Activated CD4-positive, alpha-beta T cell treated with anti-CD3 and anti-CD28 coated beads for 36 hours (primary cell): ENCODE measurements at regions not wholly inside any gene's neighbourhood (a gene's known extent, or its start where the extent isn't known, plus 50 kb on each side); places are given as distances from the start of the nearest gene placed in this dataset.

Experiments
- ATAC-seq: fragments of 200-7000 bp; cut with Tn5 transposase; one replicate; pipeline ENCODE4 v1.10.0; 2021; ENCODE audit warnings: mild to moderate bottlenecking, moderate library complexity
- CTCF ChIA-PET: fragments of 350-600 bp; sonication (Branson Sonifier 250); formaldehyde crosslinking; loops from one replicate; lab custom pipeline; 2021; ENCODE audit warnings: antibody characterized with exemption; lab: Charles Lee
- POLR2A ChIA-PET: fragments of 350-600 bp; sonication (Branson Sonifier 250); formaldehyde crosslinking; loops from one replicate; lab custom pipeline; 2021; ENCODE audit warnings: antibody characterized with exemption, inconsistent platforms; lab: Charles Lee
- DNase-seq: peaks from one replicate; pipeline ENCODE4 v3.0.0-alpha.2; 2020
- H3K27ac Mint-ChIP-seq: one replicate; pipeline ENCODE4 v1.8.0; 2021; ENCODE audit warnings: mixed read lengths
- H3K27me3 Mint-ChIP-seq: one replicate; pipeline ENCODE4 v1.8.0; 2021; ENCODE audit warnings: mixed read lengths
- H3K36me3 Mint-ChIP-seq: one replicate; pipeline ENCODE4 v1.8.0; 2021; ENCODE audit warnings: low read depth, mixed read lengths
- H3K4me1 Mint-ChIP-seq: one replicate; pipeline ENCODE4 v1.8.0; 2021; ENCODE audit warnings: mixed read lengths
- H3K4me3 Mint-ChIP-seq: one replicate; pipeline ENCODE4 v1.8.0; 2021; ENCODE audit warnings: mild to moderate bottlenecking, moderate library complexity, mixed read lengths
- H3K9me3 Mint-ChIP-seq: one replicate; pipeline ENCODE4 v1.8.0; 2021; ENCODE audit warnings: low read depth, mixed read lengths
- intact Hi-C, 2 experiments: fragments of 100-400 bp; cut with DNase I in 1 of 2; cut with micrococcal nuclease in 1 of 2; formaldehyde crosslinking; loops; one replicate each; pipeline versions ENCODE4 v1.14.2 to v1.15.1; 2022 to 2024; cut with DNase I, micrococcal nuclease

DNA sequence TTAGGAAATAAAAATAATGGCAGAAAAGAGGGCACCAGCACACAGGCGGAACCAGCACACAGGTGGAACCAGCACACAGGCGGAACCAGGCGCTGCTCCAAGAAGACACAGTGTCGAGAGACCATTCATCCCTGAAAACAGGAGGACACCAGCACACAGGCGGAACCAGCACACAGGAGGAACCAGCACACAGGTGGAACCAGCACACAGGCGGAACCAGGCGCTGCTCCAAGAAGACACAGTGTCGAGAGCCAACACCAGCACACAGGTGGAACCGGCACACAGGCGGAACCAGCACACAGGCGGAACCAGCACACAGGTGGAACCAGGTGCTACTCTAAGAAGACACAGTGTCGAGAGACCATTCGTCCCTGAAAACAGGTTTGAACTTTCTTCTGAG is 115.5 kb upstream of the TMEM18 start:
- CTCF ChIA-PET: no interaction called here
- H3K4me1 Mint-ChIP-seq: no peaks in the 10 kb centered on the region
- H3K9me3 Mint-ChIP-seq: no peaks in the 10 kb centered on the region
- no peak overlapping the region for H3K4me3 Mint-ChIP-seq
- H3K27ac Mint-ChIP-seq: no peak overlapping the region
- POLR2A ChIA-PET: no interaction called here
- no peaks in the 10 kb centered on the region for H3K36me3 Mint-ChIP-seq
- H3K27me3 Mint-ChIP-seq: no peaks in the 10 kb centered on the region
- DNase-seq: no peak
- intact Hi-C loops: no loop called here
- no peak for ATAC-seq

DNA sequence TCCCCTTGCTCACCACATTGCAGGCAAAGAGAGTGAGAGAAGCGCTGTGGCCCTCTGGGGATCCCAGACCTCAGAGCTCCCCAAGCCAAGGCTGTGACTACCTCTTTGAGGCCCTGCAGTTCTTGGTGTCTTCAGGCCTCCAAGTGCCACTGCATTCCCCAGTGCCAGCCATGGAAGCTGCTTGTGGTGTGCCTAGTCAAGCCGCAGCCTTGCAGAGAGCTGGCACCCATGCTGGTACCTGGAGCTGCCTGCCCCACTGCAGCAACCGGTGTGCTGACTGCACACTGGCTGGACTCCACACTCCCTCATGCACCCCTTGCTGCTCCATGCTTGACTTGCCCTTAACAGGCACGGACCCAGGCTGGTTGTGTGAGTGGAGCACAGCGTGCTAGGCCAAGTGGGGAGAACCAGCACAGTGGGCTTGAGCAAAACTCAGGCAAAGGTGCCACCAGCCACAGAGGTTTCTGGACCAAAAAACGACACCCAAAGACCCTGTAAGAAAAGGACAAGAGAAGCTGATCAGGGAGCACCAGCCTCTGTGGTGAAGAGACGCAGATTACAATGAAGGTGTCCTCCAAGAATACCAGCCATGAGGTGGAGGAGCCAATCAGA is 113.5 kb upstream of the TMEM18 start:
- Mint-ChIP-seq H3K27me3 (no peaks in the 10 kb centered on the region), H3K27ac (no peak overlapping the region), H3K36me3 (no peaks in the 10 kb centered on the region), H3K4me3 (no peak overlapping the region), H3K4me1 (no peaks in the 10 kb centered on the region), H3K9me3 (no peaks in the 10 kb centered on the region)
- intact Hi-C loops: no loop called here
- DNase-seq: no peak
- CTCF ChIA-PET: no interaction called here
- no peak for ATAC-seq
- POLR2A ChIA-PET: no interaction called here

DNA sequence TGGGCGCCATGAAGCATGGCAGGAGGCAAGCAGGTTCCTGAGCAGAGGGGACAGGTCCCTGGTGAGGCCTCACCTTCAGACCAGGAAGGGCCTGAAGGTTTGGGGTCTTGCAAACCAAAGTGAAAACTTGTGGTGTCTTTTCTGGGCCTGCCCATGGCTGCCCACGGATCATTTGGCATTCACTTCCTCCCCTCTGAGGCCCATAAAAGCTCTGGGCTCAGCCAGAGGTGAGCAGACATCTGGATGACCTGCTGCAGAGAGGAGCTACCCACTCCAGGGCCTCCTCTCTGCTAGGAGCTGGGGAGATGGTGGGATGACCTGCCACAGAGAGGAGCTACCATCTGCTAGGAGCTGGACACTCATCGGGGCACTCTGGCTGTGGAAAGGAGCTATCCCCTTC is 112.9 kb upstream of the TMEM18 start:
- Mint-ChIP-seq H3K27ac (no peak overlapping the region), H3K36me3 (no peaks in the 10 kb centered on the region), H3K4me3 (no peak overlapping the region), H3K4me1 (no peaks in the 10 kb centered on the region), H3K27me3 (no peaks in the 10 kb centered on the region), H3K9me3 (no peaks in the 10 kb centered on the region)
- ATAC-seq: no peak
- CTCF ChIA-PET: no interaction called here
- no peak for DNase-seq
- intact Hi-C loops: no loop called here
- POLR2A ChIA-PET: no interaction called here

DNA sequence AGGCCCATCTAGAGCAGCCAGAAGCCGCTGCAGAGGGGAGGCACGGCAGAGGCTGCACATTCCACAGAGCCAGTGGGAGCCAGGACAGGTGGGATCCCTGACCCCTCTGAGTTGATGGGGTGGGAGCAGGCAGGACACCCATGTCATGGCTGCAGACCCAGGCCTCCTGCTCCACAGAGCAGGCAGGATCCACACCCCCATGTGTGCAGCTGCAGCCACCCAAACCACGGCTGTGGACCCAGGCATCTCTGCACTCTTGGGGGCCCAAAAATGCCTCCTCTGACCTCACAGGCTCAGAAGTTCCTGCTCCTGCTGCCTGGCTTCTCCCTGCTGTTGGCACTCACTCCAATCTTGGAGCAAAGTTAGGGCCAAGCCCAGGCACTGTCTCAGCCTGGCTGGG is 112.3 kb upstream of the TMEM18 start:
- CTCF ChIA-PET: no interaction called here
- H3K27me3 Mint-ChIP-seq: no peaks in the 10 kb centered on the region
- H3K9me3 Mint-ChIP-seq: no peaks in the 10 kb centered on the region
- no peak overlapping the region for H3K4me3 Mint-ChIP-seq
- H3K27ac Mint-ChIP-seq: no peak overlapping the region
- no peaks in the 10 kb centered on the region for H3K36me3 Mint-ChIP-seq
- no peaks in the 10 kb centered on the region for H3K4me1 Mint-ChIP-seq
- ATAC-seq (no peak), DNase-seq (no peak)
- intact Hi-C loops: no loop called here
- POLR2A ChIA-PET: no interaction called here

DNA sequence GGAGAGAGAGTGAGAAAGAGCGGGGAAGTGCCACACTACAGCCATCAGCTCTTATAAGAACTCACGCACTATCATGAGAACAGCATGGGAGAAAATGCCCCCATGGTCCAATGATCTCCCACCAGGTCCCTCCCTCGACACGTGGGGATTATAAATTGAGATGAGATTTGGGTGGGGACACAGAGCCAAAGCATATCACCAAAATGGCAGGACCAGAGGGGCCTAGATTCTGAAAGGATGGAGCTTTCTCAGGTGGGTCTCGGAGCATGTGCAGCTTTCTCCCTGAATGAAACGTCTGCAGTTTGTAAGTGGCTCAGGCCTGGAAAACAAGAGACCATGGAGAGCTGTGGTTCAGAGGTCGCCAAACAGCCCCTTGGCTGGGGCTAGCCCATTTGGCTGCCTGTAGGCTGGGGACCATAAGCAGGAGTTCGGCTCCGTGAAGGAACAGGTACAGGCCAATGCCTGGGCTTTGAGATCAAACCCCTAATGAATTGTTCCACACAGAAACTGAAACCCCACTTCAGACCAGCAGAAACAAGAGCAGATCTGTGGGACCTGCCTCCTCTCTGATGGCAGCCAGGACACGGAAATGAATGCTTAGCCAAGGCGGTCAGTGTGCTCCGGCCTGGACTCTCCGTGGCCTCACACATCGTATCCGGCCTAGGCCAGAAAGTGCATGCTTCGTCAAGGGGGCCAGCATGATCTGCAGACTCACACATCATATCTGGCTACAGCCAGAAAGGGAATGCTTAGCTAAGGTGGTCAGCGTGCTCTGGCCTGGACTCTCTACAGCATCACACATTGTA is 111.2 kb upstream of the TMEM18 start:
- intact Hi-C loops: no loop called here
- ChIA-PET POLR2A (no interaction called here), CTCF (no interaction called here)
- Mint-ChIP-seq H3K4me1 (no peaks in the 10 kb centered on the region), H3K9me3 (no peaks in the 10 kb centered on the region), H3K36me3 (no peaks in the 10 kb centered on the region), H3K4me3 (no peak overlapping the region), H3K27me3 (no peaks in the 10 kb centered on the region), H3K27ac (no peak overlapping the region)
- ATAC-seq: no peak
- no peak for DNase-seq

DNA sequence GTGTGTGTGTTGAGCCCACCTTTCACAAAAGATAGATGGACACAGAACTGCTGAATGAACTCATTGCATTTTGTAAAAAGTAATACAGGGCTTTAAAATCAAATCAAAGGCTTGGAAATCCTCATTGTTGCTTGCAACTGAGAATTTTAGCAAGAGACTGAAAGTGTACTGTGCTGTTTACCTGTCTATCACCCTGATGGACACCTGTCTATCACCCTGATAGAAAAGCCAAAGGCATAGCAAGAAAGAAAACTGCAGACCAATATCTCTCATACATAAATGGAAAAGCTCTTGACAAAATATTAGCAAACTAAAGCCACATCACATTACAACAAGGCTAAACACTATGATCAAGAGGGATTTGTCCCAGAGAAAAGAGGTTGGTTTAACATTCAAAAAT is 107.5 kb upstream of the TMEM18 start:
- Mint-ChIP-seq H3K4me3 (no peak overlapping the region), H3K27me3 (peaks cover 2% of the 10 kb centered on the region), H3K4me1 (no peaks in the 10 kb centered on the region), H3K36me3 (no peaks in the 10 kb centered on the region), H3K27ac (no peak overlapping the region), H3K9me3 (no peaks in the 10 kb centered on the region)
- DNase-seq (no peak), ATAC-seq (no peak)
- CTCF ChIA-PET: no interaction called here
- POLR2A ChIA-PET: no interaction called here
- intact Hi-C loops: no loop called here

DNA sequence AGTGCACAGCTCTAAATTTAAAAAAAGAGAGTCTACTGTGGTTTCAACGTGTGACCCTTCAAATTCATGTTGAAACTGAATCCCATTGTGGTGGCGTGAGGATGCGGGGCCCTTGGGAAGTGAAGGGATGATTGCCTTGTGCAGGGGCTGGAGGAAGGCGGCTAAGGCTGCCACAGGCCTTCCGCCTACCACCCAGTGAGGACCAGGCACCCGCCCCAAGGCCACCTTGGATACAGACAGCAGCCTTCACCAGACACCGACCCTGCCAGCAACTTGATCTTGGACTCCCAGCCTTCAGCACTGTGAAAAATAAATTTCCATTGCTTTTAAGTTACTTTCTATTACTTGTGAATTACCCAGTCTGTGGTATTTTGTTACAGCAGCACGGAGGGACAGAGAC is 103.4 kb upstream of the TMEM18 start:
- no peak for DNase-seq
- intact Hi-C loops: no loop called here
- Mint-ChIP-seq H3K27me3 (peaks cover 2% of the 10 kb centered on the region), H3K4me3 (no peak overlapping the region), H3K9me3 (no peaks in the 10 kb centered on the region), H3K36me3 (no peaks in the 10 kb centered on the region), H3K27ac (no peak overlapping the region), H3K4me1 (no peaks in the 10 kb centered on the region)
- ATAC-seq: no peak
- POLR2A ChIA-PET: no interaction called here
- CTCF ChIA-PET: no interaction called here

DNA sequence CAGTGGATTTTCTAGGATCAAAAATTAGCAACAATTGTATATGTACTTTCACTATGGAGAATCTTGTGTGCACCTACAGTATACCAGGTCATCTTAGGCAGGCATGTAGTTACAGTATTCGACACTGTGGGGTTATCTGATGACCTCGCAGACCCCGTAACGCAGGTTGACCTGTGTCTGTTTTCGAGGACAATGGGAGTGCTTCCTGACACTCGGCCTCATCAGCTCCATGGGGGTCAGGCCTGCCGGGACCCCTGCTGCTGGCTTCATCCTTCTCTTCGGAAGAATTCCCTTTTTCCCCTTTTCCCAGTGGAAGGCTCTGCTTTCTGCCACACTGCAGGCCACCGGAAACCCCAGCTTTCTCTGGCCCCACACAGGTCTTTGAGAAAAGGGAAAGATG is 102.8 kb upstream of the TMEM18 start:
- ATAC-seq: no peak
- H3K9me3 Mint-ChIP-seq: no peaks in the 10 kb centered on the region
- no peak for DNase-seq
- no peak overlapping the region for H3K27ac Mint-ChIP-seq
- ChIA-PET CTCF (no interaction called here), POLR2A (no interaction called here)
- intact Hi-C loops: no loop called here
- H3K4me1 Mint-ChIP-seq: no peaks in the 10 kb centered on the region
- H3K4me3 Mint-ChIP-seq: no peak overlapping the region
- H3K27me3 Mint-ChIP-seq: peaks cover 2% of the 10 kb centered on the region
- no peaks in the 10 kb centered on the region for H3K36me3 Mint-ChIP-seq

DNA sequence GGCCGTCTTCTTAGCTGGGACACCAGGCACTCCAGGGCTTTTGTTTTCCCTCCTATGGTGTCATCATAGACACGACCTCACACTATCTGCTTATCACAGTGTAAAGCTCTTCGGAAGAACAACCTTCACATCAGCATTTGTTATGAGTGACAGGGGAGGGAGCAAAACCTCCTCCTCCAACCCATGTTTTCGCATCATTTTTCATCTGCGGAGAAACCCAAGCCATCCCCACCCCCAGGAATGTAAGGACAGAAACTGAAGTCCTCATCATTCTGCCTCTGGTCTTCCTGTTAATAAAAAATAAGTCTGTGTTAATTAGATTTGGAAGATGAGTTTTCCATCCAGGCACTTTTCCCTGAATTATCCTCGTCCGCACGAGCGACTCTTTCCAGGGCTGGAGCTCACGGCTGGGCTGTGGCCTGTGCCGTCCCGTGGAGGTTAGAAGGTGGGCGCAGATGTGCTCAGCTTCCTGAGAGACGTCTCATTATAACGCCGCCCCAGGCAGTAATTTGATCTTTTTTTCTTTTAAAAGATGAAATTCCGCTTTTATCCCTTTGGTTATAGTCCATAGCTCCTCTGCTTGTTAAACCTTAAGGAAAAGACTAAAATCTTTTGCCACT is 101.6 kb upstream of the TMEM18 start:
- H3K27ac Mint-ChIP-seq: no peak overlapping the region
- DNase-seq: no peak
- POLR2A ChIA-PET: no interaction called here
- H3K4me3 Mint-ChIP-seq: no peak overlapping the region
- no peaks in the 10 kb centered on the region for H3K9me3 Mint-ChIP-seq
- no peaks in the 10 kb centered on the region for H3K36me3 Mint-ChIP-seq
- ATAC-seq: no peak
- intact Hi-C loops: no loop called here
- H3K4me1 Mint-ChIP-seq: no peaks in the 10 kb centered on the region
- CTCF ChIA-PET: interaction anchor here (0.7 kb wide), 1 partner anchor 704 kb away, joined by 3 read pairs; no protein-coding TSS in a partner anchor
- H3K27me3 Mint-ChIP-seq: peaks cover 2% of the 10 kb centered on the region

DNA sequence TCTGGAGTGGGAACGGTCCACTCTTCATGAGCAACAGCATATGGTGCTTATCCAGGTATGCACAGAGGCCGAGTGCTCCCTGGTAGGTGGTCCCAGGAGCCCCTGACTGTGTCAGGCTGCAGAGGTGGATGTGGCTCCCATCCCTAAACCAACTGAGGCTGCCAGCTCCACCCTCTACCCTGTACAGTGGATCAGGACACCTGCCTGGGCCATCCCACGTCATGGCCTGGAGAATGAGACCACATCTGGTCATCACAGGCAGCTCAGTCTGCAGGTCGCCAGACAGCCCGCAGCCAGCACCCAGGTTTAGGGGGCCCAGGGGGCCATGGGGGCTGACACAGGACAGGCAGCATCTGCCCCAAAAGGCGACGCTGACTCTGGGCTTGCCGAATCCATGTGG is 100.3 kb upstream of the TMEM18 start:
- H3K4me3 Mint-ChIP-seq: no peak overlapping the region
- peaks cover 2% of the 10 kb centered on the region for H3K27me3 Mint-ChIP-seq
- POLR2A ChIA-PET: no interaction called here
- DNase-seq (no peak), ATAC-seq (no peak)
- H3K27ac Mint-ChIP-seq: no peak overlapping the region
- no peaks in the 10 kb centered on the region for H3K9me3 Mint-ChIP-seq
- H3K4me1 Mint-ChIP-seq: no peaks in the 10 kb centered on the region
- CTCF ChIA-PET: no interaction called here
- no peaks in the 10 kb centered on the region for H3K36me3 Mint-ChIP-seq
- intact Hi-C loops: no loop called here

DNA sequence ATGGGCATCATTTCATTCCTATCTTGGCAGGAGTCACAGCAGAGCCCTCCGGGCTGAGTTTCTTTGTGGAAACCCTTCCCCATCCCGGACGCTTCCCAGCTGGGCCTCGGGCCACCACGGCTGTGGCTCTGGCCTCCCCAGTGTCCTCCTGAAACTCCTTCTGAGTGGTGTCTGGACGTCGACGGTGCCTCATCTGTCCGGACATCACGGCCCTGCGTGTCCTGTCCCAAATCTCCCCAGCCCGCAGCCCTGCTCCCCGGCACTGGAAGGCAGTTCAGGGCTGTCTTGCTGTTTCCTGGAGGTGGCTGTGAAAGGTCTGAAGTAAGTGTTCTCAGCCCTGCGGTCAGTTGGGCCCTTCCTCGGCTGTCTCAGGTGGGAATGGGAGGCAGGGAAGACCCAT is 99.8 kb upstream of the TMEM18 start:
- no peak for DNase-seq
- H3K27me3 Mint-ChIP-seq: peaks cover 2% of the 10 kb centered on the region
- H3K27ac Mint-ChIP-seq: no peak overlapping the region
- ChIA-PET CTCF (no interaction called here), POLR2A (no interaction called here)
- no peak for ATAC-seq
- H3K9me3 Mint-ChIP-seq: no peaks in the 10 kb centered on the region
- no peaks in the 10 kb centered on the region for H3K36me3 Mint-ChIP-seq
- H3K4me1 Mint-ChIP-seq: no peaks in the 10 kb centered on the region
- intact Hi-C loops: no loop called here
- H3K4me3 Mint-ChIP-seq: no peak overlapping the region

DNA sequence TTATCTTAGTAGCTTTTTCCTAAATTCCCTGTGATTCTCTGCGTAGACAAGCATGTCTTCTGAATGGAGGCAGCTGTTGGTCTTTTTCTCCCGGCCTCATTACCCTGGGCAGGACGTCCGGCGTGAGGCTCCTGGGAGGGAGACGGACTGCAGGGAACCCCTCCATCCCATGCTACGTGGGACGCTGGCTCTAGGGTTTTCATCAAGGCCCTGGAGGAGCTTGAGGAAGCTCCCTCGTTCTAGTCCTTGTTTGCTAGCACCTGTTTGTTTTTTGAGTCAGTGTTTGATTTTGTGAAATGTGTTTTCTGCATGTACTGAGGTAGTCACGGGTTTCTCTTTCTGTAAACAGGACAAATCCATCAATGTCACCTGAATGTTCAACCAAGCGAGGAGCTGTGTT is 99.3 kb upstream of the TMEM18 start:
- Mint-ChIP-seq H3K4me1 (no peaks in the 10 kb centered on the region), H3K9me3 (no peaks in the 10 kb centered on the region), H3K27ac (no peak overlapping the region), H3K36me3 (no peaks in the 10 kb centered on the region), H3K27me3 (no peaks in the 10 kb centered on the region), H3K4me3 (no peak overlapping the region)
- CTCF ChIA-PET: no interaction called here
- POLR2A ChIA-PET: no interaction called here
- no peak for DNase-seq
- ATAC-seq: no peak
- intact Hi-C loops: no loop called here
